Endothelial cell of umbilical vein (primary cell): ENCODE measurements at regions not wholly inside any gene's neighbourhood (a gene's known extent, or its start where the extent isn't known, plus 50 kb on each side); places are given as distances from the start of the nearest gene placed in this dataset.
A peak's percentile ranks its signal among the peaks of the same experiment; 100 is the strongest.
"Not testable (repeated sequence)": the region's sequence is repeated elsewhere in the genome, so short reads cannot be mapped to it uniquely, and the experiment has no call there.

Experiments
- BruUV-seq: library from RNA; stranded (reverse); fragments of 400-500 nt; replicated peaks from 2 replicates; lab custom pipeline; 2021; lab: Mats Ljungman, UMichigan
- CTCF ChIA-PET: fragments of 300-600, 350-600 bp; sonication (Branson Sonifier 250); formaldehyde crosslinking; loops from one replicate; lab custom pipeline; 2021; ENCODE audit warnings: antibody characterized with exemption, inconsistent platforms; lab: Charles Lee
- POLR2A ChIA-PET: fragments of 300-600, 350-600 bp; sonication (Branson Sonifier 250); formaldehyde crosslinking; loops from one replicate; lab custom pipeline; 2021; ENCODE audit warnings: antibody characterized with exemption, inconsistent platforms; lab: Charles Lee
- DNase-seq: peaks from one replicate; pipeline ENCODE4 v3.0.0-alpha.2; 2011; ENCODE audit warnings: low read depth, low spot score
- FAIRE-seq: peaks from 2 replicates; lab custom pipeline; 2011; peaks lifted over from hg19 to GRCh38; lab: Jason Lieb, UNC
- H2AFZ ChIP-seq: 2 replicates; pipeline ENCODE4 v1.6.0; 2012; ENCODE audit warnings: low read depth, low read length, control low read depth, inconsistent platforms
- H3K27ac ChIP-seq: 2 replicates; pipeline ENCODE4 v1.5.1; 2011; ENCODE audit warnings: low read depth, mild to moderate bottlenecking, control low read depth, low read length, moderate library complexity; ENCODE audit not compliant: insufficient read depth
- H3K27me3 ChIP-seq, 2 experiments: 2 replicates each; pipeline versions ENCODE4 v1.6.0 to v1.6.1; 2011; ENCODE audit warnings: low read length in 2 of 2, mixed read lengths in 1 of 2; ENCODE audit not compliant: control insufficient read depth in 2 of 2, insufficient read depth in 2 of 2
- H3K36me3 ChIP-seq, 2 experiments: 2 replicates in 1 of 2; 3 replicates in 1 of 2; pipeline ENCODE4 v1.5.1; 2011; ENCODE audit warnings: low read length in 2 of 2, mild to moderate bottlenecking in 1 of 2, moderate library complexity in 1 of 2; ENCODE audit not compliant: control insufficient read depth in 2 of 2, insufficient read depth in 2 of 2; ENCODE audit errors: extremely low read depth in 1 of 2
- H3K4me1 ChIP-seq: 3 replicates; pipeline ENCODE4 v1.5.1; 2011; ENCODE audit warnings: mild to moderate bottlenecking, low read length; ENCODE audit not compliant: control insufficient read depth, insufficient read depth; ENCODE audit errors: extremely low read depth
- H3K4me2 ChIP-seq: 2 replicates; pipeline ENCODE4 v1.6.1; 2011; ENCODE audit warnings: low read length, control low read depth, mixed read lengths; ENCODE audit not compliant: insufficient read depth
- H3K4me3 ChIP-seq, 3 experiments: fragments of 200-600 bp in 1 of 3; sonication (generic), shearing (Covaris generic) in 1 of 3; replicated peaks in 1 of 3; 2 replicates each; pipeline ENCODE4 v1.5.1; 2011 to 2016; ENCODE audit warnings: control low read depth in 3 of 3, low read length in 3 of 3, mild to moderate bottlenecking in 2 of 3, inconsistent platforms in 1 of 3, low read depth in 1 of 3, moderate library complexity in 1 of 3; ENCODE audit not compliant: insufficient read depth in 1 of 3
- H3K79me2 ChIP-seq: 2 replicates; pipeline ENCODE4 v1.6.0; 2012; ENCODE audit warnings: low read length, inconsistent platforms; ENCODE audit not compliant: control insufficient read depth, insufficient read depth
- H3K9ac ChIP-seq: replicated peaks from 2 replicates; pipeline ENCODE3; 2011; ENCODE audit warnings: low read length, control low read depth; ENCODE audit not compliant: insufficient read depth; ENCODE audit errors: extremely low read depth
- H3K9me1 ChIP-seq: replicated peaks from 3 replicates; pipeline ENCODE4 v1.6.0; 2011; ENCODE audit warnings: mild to moderate bottlenecking, low read length; ENCODE audit not compliant: control insufficient read depth, insufficient read depth; ENCODE audit errors: extremely low read depth
- H3K9me3 ChIP-seq: replicated peaks from 2 replicates; pipeline ENCODE4 v1.5.1; 2012; ENCODE audit warnings: low read length, inconsistent platforms; ENCODE audit not compliant: control insufficient read depth, insufficient read depth
- H4K20me1 ChIP-seq: replicated peaks from 2 replicates; pipeline ENCODE3; 2011; ENCODE audit warnings: mild to moderate bottlenecking, low read length; ENCODE audit not compliant: control insufficient read depth, insufficient read depth; ENCODE audit errors: extremely low read depth
- dilution Hi-C: fragments of 300-500 bp; cut with MboI; formaldehyde crosslinking; loops from one replicate; pipeline ENCODE4 v1.15.0; 2019; ENCODE audit warnings: low sequenced_read_pairs; ENCODE audit not compliant: extremely low pct_ligation_motif_present
- intact Hi-C: fragments of 100-400 bp; cut with micrococcal nuclease; formaldehyde crosslinking; loops from one replicate; pipeline ENCODE4 v1.10.0; 2022

- POLR2A ChIA-PET, H4K20me1 ChIP-seq, BruUV-seq, H3K4me3 ChIP-seq, H3K9ac ChIP-seq, H3K27me3 ChIP-seq, FAIRE-seq, H3K36me3 ChIP-seq, intact Hi-C loops, H3K9me1 ChIP-seq, dilution Hi-C loops, H3K79me2 ChIP-seq, H2AFZ ChIP-seq, CTCF ChIA-PET, H3K4me1 ChIP-seq, DNase-seq, H3K9me3 ChIP-seq, H3K27ac ChIP-seq: not testable (repeated sequence)
- H3K4me2 ChIP-seq: peak overlapping the region; percentile 24
Observed at GRCh38 chr1:148049115-148049496, 103.0 kb downstream of the NBPF11 start.

GRCh38 chr1:148048423-148049114 lies 103.5 kb downstream of the NBPF11 start:
- DNase-seq, intact Hi-C loops, H3K27me3 ChIP-seq, H3K9me1 ChIP-seq, H3K9me3 ChIP-seq, dilution Hi-C loops, H3K27ac ChIP-seq, H3K4me2 ChIP-seq, BruUV-seq, H3K4me3 ChIP-seq, H4K20me1 ChIP-seq, H3K79me2 ChIP-seq, H3K4me1 ChIP-seq, POLR2A ChIA-PET, H3K9ac ChIP-seq, CTCF ChIA-PET, H2AFZ ChIP-seq, H3K36me3 ChIP-seq: not testable (repeated sequence)
- peak; percentile 62 for FAIRE-seq

GRCh38 chr1:148045872-148046271 lies 106.2 kb downstream of the NBPF11 start:
- H3K4me1 ChIP-seq, H2AFZ ChIP-seq, H3K9me3 ChIP-seq, POLR2A ChIA-PET, BruUV-seq, H3K9me1 ChIP-seq, H3K27me3 ChIP-seq, H3K9ac ChIP-seq, H3K36me3 ChIP-seq, intact Hi-C loops, H3K4me2 ChIP-seq, CTCF ChIA-PET, H3K27ac ChIP-seq, DNase-seq, H4K20me1 ChIP-seq, FAIRE-seq, H3K79me2 ChIP-seq, H3K4me3 ChIP-seq, dilution Hi-C loops: not testable (repeated sequence)

- BruUV-seq, dilution Hi-C loops, intact Hi-C loops: not testable (repeated sequence)
Observed at GRCh38 chr1:148044495-148044894, 107.6 kb downstream of the NBPF11 start.

More at GRCh38 chr1:148044495-148044894, 107.6 kb downstream of the NBPF11 start:
- H3K79me2 ChIP-seq, H3K4me2 ChIP-seq, H3K36me3 ChIP-seq, H3K4me3 ChIP-seq, H3K9me1 ChIP-seq, H3K9ac ChIP-seq, H3K9me3 ChIP-seq, H3K27me3 ChIP-seq, H3K27ac ChIP-seq, H4K20me1 ChIP-seq, H3K4me1 ChIP-seq, H2AFZ ChIP-seq, CTCF ChIA-PET, DNase-seq, POLR2A ChIA-PET, FAIRE-seq: not testable (repeated sequence)
